B cell (primary cell): ENCODE measurements at regions not wholly inside any gene's neighbourhood (a gene's known extent, or its start where the extent isn't known, plus 50 kb on each side); places are given as distances from the start of the nearest gene placed in this dataset.

Experiments
- ATAC-seq: fragments of 200-7000 bp; cut with Tn5 transposase; one replicate; pipeline ENCODE4 v1.10.0; 2021; ENCODE audit warnings: low read depth, mild to moderate bottlenecking, moderate number of reproducible peaks, moderate library complexity
- CTCF ChIA-PET: fragments of 350-600 bp; sonication (Branson Sonifier 250); formaldehyde crosslinking; loops from one replicate; lab custom pipeline; 2021; ENCODE audit warnings: antibody characterized with exemption, inconsistent platforms; lab: Charles Lee
- POLR2A ChIA-PET: fragments of 350-600 bp; sonication (Branson Sonifier 250); formaldehyde crosslinking; loops from one replicate; lab custom pipeline; 2021; ENCODE audit warnings: antibody characterized with exemption; lab: Charles Lee
- DNase-seq: peaks from one replicate; pipeline ENCODE4 v3.0.0; 2013
- H2AFZ ChIP-seq: 2 replicates; pipeline ENCODE4 v1.6.1; 2012; ENCODE audit warnings: mild to moderate bottlenecking, low read depth, low read length; ENCODE audit not compliant: insufficient read depth, poor library complexity, severe bottlenecking
- H3K27ac ChIP-seq, 2 donors: 1 replicate in 1 of 2; 2 replicates in 1 of 2; pipeline ENCODE4 v1.5.1; 2012 to 2013; ENCODE audit warnings: low read length in 2 of 2, mild to moderate bottlenecking in 2 of 2, moderate library complexity in 1 of 2
- H3K27me3 ChIP-seq, 4 experiments: fragments of 200-600 bp in 1 of 4; sonication (generic) in 1 of 4; replicated peaks in 1 of 4; 1 replicate in 2 of 4; 2 replicates in 2 of 4; pipeline versions ENCODE4 v1.6.1 to v1.7.0; 2013 to 2016; ENCODE audit warnings: low read length in 3 of 4, mild to moderate bottlenecking in 2 of 4, mixed read lengths in 1 of 4, moderate library complexity in 1 of 4; ENCODE audit not compliant: insufficient read depth in 4 of 4, control insufficient read depth in 3 of 4; ENCODE audit errors: control extremely low read depth in 1 of 4
- H3K36me3 ChIP-seq, 2 experiments: replicated peaks in 1 of 2; 1 replicate in 1 of 2; 2 replicates in 1 of 2; pipeline versions ENCODE4 v1.6.1 to v1.7.1; 2013; ENCODE audit warnings: low read length in 1 of 2; ENCODE audit not compliant: insufficient read depth in 2 of 2, control insufficient read depth in 1 of 2; ENCODE audit errors: control extremely low read depth in 1 of 2, extremely low read depth in 1 of 2
- H3K4me1 ChIP-seq, 2 donors: fragments of 200-600 bp in 1 of 2; sonication (generic) in 1 of 2; 1 replicate in 1 of 2; 2 replicates in 1 of 2; pipeline versions ENCODE4 v1.5.1 to v1.6.1; 2013 to 2017; ENCODE audit warnings: low read length in 2 of 2; ENCODE audit not compliant: control insufficient read depth in 2 of 2, insufficient read depth in 2 of 2
- H3K4me2 ChIP-seq: replicated peaks from 2 replicates; pipeline ENCODE3; 2012; ENCODE audit warnings: mild to moderate bottlenecking, low read depth, low read length; ENCODE audit not compliant: poor library complexity, severe bottlenecking
- H3K4me3 ChIP-seq, 5 experiments: fragments of 200-600 bp in 1 of 5; sonication (generic) in 1 of 5; 1 replicate in 3 of 5; 2 replicates in 2 of 5; pipeline versions ENCODE4 v1.5.1 to v1.7.0; 2011 to 2016; ENCODE audit warnings: low read length in 4 of 5, mild to moderate bottlenecking in 4 of 5, low read depth in 2 of 5, control low read depth in 1 of 5, moderate library complexity in 1 of 5; ENCODE audit not compliant: insufficient read depth in 1 of 5; ENCODE audit errors: control extremely low read depth in 1 of 5, extremely low read depth in 1 of 5
- H3K79me2 ChIP-seq: fragments of 200-600 bp; sonication (generic); one replicate; pipeline ENCODE4 v1.6.0; 2016; ENCODE audit warnings: low read length; ENCODE audit not compliant: control insufficient read depth, insufficient read depth
- H3K9ac ChIP-seq: fragments of 200-600 bp; sonication (generic); 2 replicates; pipeline ENCODE4 v1.6.1; 2017; ENCODE audit warnings: mild to moderate bottlenecking, low read length, moderate library complexity
- H3K9me3 ChIP-seq, 3 donors: one replicate each; pipeline versions ENCODE4 v1.6.1 to v1.7.1; 2013; ENCODE audit warnings: low read length in 2 of 3; ENCODE audit not compliant: control insufficient read depth in 2 of 3, insufficient read depth in 1 of 3; ENCODE audit errors: control extremely low read depth in 1 of 3
- H4K20me1 ChIP-seq: 2 replicates; pipeline ENCODE4 v1.6.0; 2012; ENCODE audit warnings: mild to moderate bottlenecking, low read length; ENCODE audit not compliant: insufficient read depth, control insufficient read depth, poor library complexity, severe bottlenecking
- H3K27ac Mint-ChIP-seq: one replicate; pipeline ENCODE4 v1.8.0; 2021; ENCODE audit warnings: mixed read lengths
- H3K27me3 Mint-ChIP-seq: one replicate; pipeline ENCODE4 v1.8.0; 2021; ENCODE audit warnings: mixed read lengths
- H3K4me1 Mint-ChIP-seq: one replicate; pipeline ENCODE4 v1.8.0; 2021; ENCODE audit warnings: mixed read lengths
- H3K4me3 Mint-ChIP-seq: one replicate; pipeline ENCODE4 v1.8.0; 2021; ENCODE audit warnings: mixed read lengths
- H3K9me3 Mint-ChIP-seq: one replicate; pipeline ENCODE4 v1.8.0; 2022; ENCODE audit warnings: mixed read lengths; ENCODE audit not compliant: insufficient read depth
- CTCF ChIP-seq: fragments of 200-600 bp; IDR thresholded peaks from one replicate; pipeline ENCODE4 v1.8.0; 2022; ENCODE audit warnings: antibody characterized with exemption, mild to moderate bottlenecking
- EZH2 ChIP-seq: IDR thresholded peaks from 2 replicates; pipeline ENCODE4 v1.6.1; 2012; ENCODE audit warnings: borderline replicate concordance, low read depth, mild to moderate bottlenecking, moderate library complexity, low read length; ENCODE audit not compliant: insufficient read depth, poor library complexity, severe bottlenecking
- WGBS: methylation state at CpG from one replicate; pipeline ENCODE4 v1.1.5; 2013; ENCODE audit warnings: missing lambda C conversion rate; ENCODE audit not compliant: insufficient coverage; 5-methylcytosine and 5-hydroxymethylcytosine counted together
- intact Hi-C: fragments of 100-400 bp; cut with micrococcal nuclease; formaldehyde crosslinking; loops from one replicate; pipeline ENCODE4 v1.10.0; 2022

GRCh38 chr1:30084909-30085571 lies 638.3 kb downstream of the MATN1 start:
- Histone ChIP-seq H3K36me3 (no peaks in the 10 kb centered on the region), H3K4me2 (no peak overlapping the region), H3K9me3 (peaks cover 0 to 6% (median 0%) of the 10 kb centered on the region in 3 donors), H3K4me3 (no peak overlapping the region), H3K27me3 (peaks cover 0 to 14% (median 2%) of the 10 kb centered on the region in 4 experiments), H3K27ac (no peak overlapping the region), H3K4me1 (no peaks in the 10 kb centered on the region), H2AFZ (no peak overlapping the region), H3K9ac (no peak overlapping the region), H3K79me2 (no peaks in the 10 kb centered on the region), H4K20me1 (no peaks in the 10 kb centered on the region)
- no peaks in the 10 kb centered on the region for H3K4me1 Mint-ChIP-seq
- H3K27ac Mint-ChIP-seq: no peak overlapping the region
- WGBS: 74% methylated on average over 9 of the region's 12 CpGs
- POLR2A ChIA-PET: no interaction called here
- intact Hi-C loops: no loop called here
- CTCF ChIA-PET: no interaction called here
- no peak overlapping the region for H3K4me3 Mint-ChIP-seq
- ATAC-seq: no peak
- no peak for TF ChIP-seq EZH2
- no peak for TF ChIP-seq CTCF
- H3K27me3 Mint-ChIP-seq: peaks cover 60% of the 10 kb centered on the region
- no peak for DNase-seq
- no peaks in the 10 kb centered on the region for H3K9me3 Mint-ChIP-seq

- Histone ChIP-seq H2AFZ (no peak overlapping the region), H3K36me3 (no peaks in the 10 kb centered on the region), H3K4me3 (no peak overlapping the region), H3K4me1 (no peaks in the 10 kb centered on the region), H3K79me2 (no peaks in the 10 kb centered on the region), H3K27ac (no peak overlapping the region), H3K9me3 (peaks cover 0 to 2% (median 0%) of the 10 kb centered on the region in 3 donors), H3K4me2 (no peak overlapping the region), H3K9ac (no peak overlapping the region), H4K20me1 (no peaks in the 10 kb centered on the region), H3K27me3 (peaks cover 0 to 12% (median 2%) of the 10 kb centered on the region in 4 experiments)
- Mint-ChIP-seq H3K4me1 (no peaks in the 10 kb centered on the region), H3K27me3 (peaks cover 53% of the 10 kb centered on the region), H3K9me3 (no peaks in the 10 kb centered on the region), H3K27ac (no peak overlapping the region), H3K4me3 (no peak overlapping the region)
- CTCF ChIA-PET: no interaction called here
- ATAC-seq: no peak
- TF ChIP-seq CTCF: no peak
- TF ChIP-seq EZH2: no peak
- intact Hi-C loops: no loop called here
- DNase-seq: no peak
- POLR2A ChIA-PET: no interaction called here
- 57% methylated on average over 11 of the region's 11 CpGs for WGBS
Observed at GRCh38 chr1:30083800-30084464, 639.5 kb downstream of the MATN1 start.
